ENCODE measurements at regions not wholly inside any gene's neighbourhood (a gene's known extent, or its start where the extent isn't known, plus 50 kb on each side); places are given as distances from the start of the nearest gene placed in this dataset.

- no peak overlapping the region for H3K4me3 ChIP-seq
- no peaks in the 10 kb centered on the region for H3K4me1 ChIP-seq (replicated peaks; ENCODE audit: insufficient read depth)
- H3F3A ChIP-seq (ENCODE audit: insufficient read depth, low read depth) = no peaks in the 10 kb centered on the region
- no TSS peak for BruUV-seq (replicated peaks)
- no peak overlapping the region for H2AFZ ChIP-seq
- no peaks in the 10 kb centered on the region for H3K36me3 ChIP-seq (ENCODE audit: low read depth)
- no peaks in the 10 kb centered on the region for H3K79me2 ChIP-seq (ENCODE audit: low read depth)
- H3K27me3 ChIP-seq (ENCODE audit: insufficient read depth, low read depth) = no peaks in the 10 kb centered on the region
- POLR2A ChIA-PET (ENCODE audit: unreplicated experiment) = no interaction called here
- TF ChIP-seq EZH2 (IDR thresholded peaks at IDR 0.05; ENCODE audit: low read depth) = no peak
- TF ChIP-seq CTCF (conservative IDR thresholded peaks at IDR 0.05) = no peak
- no peaks in the 10 kb centered on the region for H4K20me1 ChIP-seq (ENCODE audit: insufficient read depth)
- H3K27ac ChIP-seq = no peak overlapping the region
- no peak for DNase-seq
- CTCF ChIA-PET = no interaction called here
- no peaks in the 10 kb centered on the region for H3K9me2 ChIP-seq (ENCODE audit: insufficient read depth)
- H3K9me3 ChIP-seq (ENCODE audit: insufficient read depth, low read depth) = no peaks in the 10 kb centered on the region
- no peak overlapping the region for H3K4me2 ChIP-seq
- intact Hi-C loops (cut with micrococcal nuclease; ENCODE audit: unreplicated experiment) = no loop called here
Measured at GRCh38 chr3:117788506-117788905, 1078.9 kb downstream of the TUSC7 start.

- Histone ChIP-seq H3K27me3 (ENCODE audit: insufficient read depth, low read depth) (no peaks in the 10 kb centered on the region; the same call in 1 of the 2 replicates), H3K4me1 (replicated peaks; ENCODE audit: insufficient read depth) (no peaks in the 10 kb centered on the region), H3K27ac (no peak overlapping the region), H3K79me2 (ENCODE audit: low read depth) (no peaks in the 10 kb centered on the region), H3K36me3 (ENCODE audit: low read depth) (no peaks in the 10 kb centered on the region), H3K9me2 (ENCODE audit: insufficient read depth) (no peaks in the 10 kb centered on the region), H4K20me1 (ENCODE audit: insufficient read depth) (no peaks in the 10 kb centered on the region), H3K4me3 (no peak overlapping the region), H3F3A (ENCODE audit: insufficient read depth, low read depth) (no peaks in the 10 kb centered on the region), H3K9me3 (ENCODE audit: insufficient read depth, low read depth) (no peaks in the 10 kb centered on the region), H3K4me2 (no peak overlapping the region), H2AFZ (no peak overlapping the region)
- no peak for DNase-seq
- ChIA-PET CTCF (no interaction called here), POLR2A (ENCODE audit: unreplicated experiment) (no interaction called here)
- no TSS peak for BruUV-seq (replicated peaks)
- intact Hi-C loops (cut with micrococcal nuclease; ENCODE audit: unreplicated experiment) = no loop called here
- TF ChIP-seq EZH2 (IDR thresholded peaks at IDR 0.05; ENCODE audit: low read depth) (no peak), CTCF (conservative IDR thresholded peaks at IDR 0.05) (no peak)
Measured at GRCh38 chr3:117790235-117790987, 1080.8 kb downstream of the TUSC7 start.

- Histone ChIP-seq H3K27ac (no peak overlapping the region), H3K9me3 (ENCODE audit: insufficient read depth, low read depth) (no peaks in the 10 kb centered on the region), H3K27me3 (ENCODE audit: insufficient read depth, low read depth) (no peaks in the 10 kb centered on the region; the same call in 1 of the 2 replicates), H3K4me1 (replicated peaks; ENCODE audit: insufficient read depth) (no peaks in the 10 kb centered on the region), H3K4me3 (no peak overlapping the region), H2AFZ (no peak overlapping the region), H3K79me2 (ENCODE audit: low read depth) (no peaks in the 10 kb centered on the region), H3K4me2 (no peak overlapping the region), H3K9me2 (ENCODE audit: insufficient read depth) (no peaks in the 10 kb centered on the region), H4K20me1 (ENCODE audit: insufficient read depth) (no peaks in the 10 kb centered on the region), H3K36me3 (ENCODE audit: low read depth) (no peaks in the 10 kb centered on the region), H3F3A (ENCODE audit: insufficient read depth, low read depth) (no peaks in the 10 kb centered on the region)
- no TSS peak for BruUV-seq (replicated peaks)
- ChIA-PET CTCF (no interaction called here), POLR2A (ENCODE audit: unreplicated experiment) (no interaction called here)
- no peak for DNase-seq
- intact Hi-C loops (cut with micrococcal nuclease; ENCODE audit: unreplicated experiment) = no loop called here
- no peak for TF ChIP-seq EZH2 (IDR thresholded peaks at IDR 0.05; ENCODE audit: low read depth)
- TF ChIP-seq CTCF (conservative IDR thresholded peaks at IDR 0.05) = no peak
Measured at GRCh38 chr3:117793622-117794265, 1084.2 kb downstream of the TUSC7 start.

Measured in PC-9 (cell line).